ENCODE measurements at regions not wholly inside any gene's neighbourhood (a gene's known extent, or its start where the extent isn't known, plus 50 kb on each side); places are given as distances from the start of the nearest gene placed in this dataset.
A peak's percentile ranks its signal among the peaks of the same experiment; 100 is the strongest.

GRCh38 chr12:42985506-42985905 is 396.0 kb upstream of the PRICKLE1 start:
- H3K36me3 ChIP-seq (ENCODE audit: control insufficient read depth in 2 of 2, extremely low read depth in 1 of 2, insufficient read depth in 2 of 2, low read length in 2 of 2) = no peaks in the 10 kb centered on the region
- H4K20me1 ChIP-seq (ENCODE audit: control insufficient read depth, extremely low read depth, insufficient read depth, low read length) = no peaks in the 10 kb centered on the region
- no peak overlapping the region for H3K4me2 ChIP-seq (ENCODE audit: control insufficient read depth, extremely low read depth, insufficient read depth, low read depth, low read length)
- dilution Hi-C loops (cut with MboI; ENCODE audit: extremely low pct_ligation_motif_present, low sequenced_read_pairs) = no loop called here
- DNase-seq (ENCODE audit: low read depth, low spot score) (no peak), FAIRE-seq (no peak)
- no peaks in the 10 kb centered on the region for H3K27me3 ChIP-seq (ENCODE audit: control insufficient read depth, extremely low read depth, insufficient read depth, low read length)
- peak overlapping the region; percentile 6 for H2AFZ ChIP-seq (ENCODE audit: control insufficient read depth, low read length)
- H3K79me2 ChIP-seq (ENCODE audit: control insufficient read depth, insufficient read depth, low read length) = no peaks in the 10 kb centered on the region
- no peaks in the 10 kb centered on the region for H3K9me3 ChIP-seq (ENCODE audit: control insufficient read depth, low read depth, low read length)
- H3K4me3 ChIP-seq (ENCODE audit: control insufficient read depth in 2 of 3, extremely low read depth in 1 of 3, insufficient read depth in 2 of 3, low read depth in 1 of 3, low read length in 3 of 3) = no peak overlapping the region
- H3K4me1 ChIP-seq (ENCODE audit: control insufficient read depth, extremely low read depth, insufficient read depth, low read length) = no peaks in the 10 kb centered on the region
- H3K27ac ChIP-seq (ENCODE audit: control insufficient read depth, insufficient read depth, low read length) = no peak overlapping the region
- H3K9ac ChIP-seq (ENCODE audit: control insufficient read depth, extremely low read depth, insufficient read depth, low read length) = no peak overlapping the region
- TF ChIP-seq CTCF (optimal IDR thresholded peaks at IDR 0.05 in 1 of 3, IDR thresholded peaks at IDR 0.05 in 1 of 3, conservative IDR thresholded peaks at IDR 0.05 in 1 of 3; ENCODE audit: extremely low read depth in 1 of 3, insufficient read depth in 2 of 3, low read length in 3 of 3) (no peak), EZH2 (IDR thresholded peaks at IDR 0.05; ENCODE audit: low read length) (no peak)
- H3K9me1 ChIP-seq (ENCODE audit: control insufficient read depth, extremely low read depth, insufficient read depth, low read length) = no peaks in the 10 kb centered on the region

- Histone ChIP-seq H3K9me3 (ENCODE audit: control insufficient read depth, low read depth, low read length) (no peaks in the 10 kb centered on the region), H3K27me3 (ENCODE audit: control insufficient read depth, extremely low read depth, insufficient read depth, low read length) (no peaks in the 10 kb centered on the region), H3K4me3 (ENCODE audit: control insufficient read depth in 2 of 3, extremely low read depth in 1 of 3, insufficient read depth in 2 of 3, low read depth in 1 of 3, low read length in 3 of 3) (no peak overlapping the region), H2AFZ (ENCODE audit: control insufficient read depth, low read length) (no peak overlapping the region), H3K9ac (ENCODE audit: control insufficient read depth, extremely low read depth, insufficient read depth, low read length) (no peak overlapping the region), H3K79me2 (ENCODE audit: control insufficient read depth, insufficient read depth, low read length) (no peaks in the 10 kb centered on the region), H3K4me1 (ENCODE audit: control insufficient read depth, extremely low read depth, insufficient read depth, low read length) (no peaks in the 10 kb centered on the region), H3K4me2 (ENCODE audit: control insufficient read depth, extremely low read depth, insufficient read depth, low read depth, low read length) (no peak overlapping the region), H3K27ac (ENCODE audit: control insufficient read depth, insufficient read depth, low read length) (no peak overlapping the region), H3K36me3 (ENCODE audit: control insufficient read depth in 2 of 2, extremely low read depth in 1 of 2, insufficient read depth in 2 of 2, low read length in 2 of 2) (no peaks in the 10 kb centered on the region), H4K20me1 (ENCODE audit: control insufficient read depth, extremely low read depth, insufficient read depth, low read length) (no peaks in the 10 kb centered on the region), H3K9me1 (ENCODE audit: control insufficient read depth, extremely low read depth, insufficient read depth, low read length) (no peaks in the 10 kb centered on the region)
- no peak for DNase-seq (ENCODE audit: low read depth, low spot score)
- no peak for TF ChIP-seq CTCF (optimal IDR thresholded peaks at IDR 0.05 in 1 of 3, IDR thresholded peaks at IDR 0.05 in 1 of 3, conservative IDR thresholded peaks at IDR 0.05 in 1 of 3; ENCODE audit: extremely low read depth in 1 of 3, insufficient read depth in 2 of 3, low read length in 3 of 3)
- no peak for TF ChIP-seq EZH2 (IDR thresholded peaks at IDR 0.05; ENCODE audit: low read length)
- no peak for FAIRE-seq
- dilution Hi-C loops (cut with MboI; ENCODE audit: extremely low pct_ligation_motif_present, low sequenced_read_pairs) = no loop called here
These were observed 393.3 kb upstream of the PRICKLE1 start for GRCh38 chr12:42982828-42983227.

All from keratinocyte (primary cell).